ENCODE measurements at regions not wholly inside any gene's neighbourhood (a gene's known extent, or its start where the extent isn't known, plus 50 kb on each side); places are given as distances from the start of the nearest gene placed in this dataset.
"Not testable (repeated sequence)": the region's sequence is repeated elsewhere in the genome, so short reads cannot be mapped to it uniquely, and the experiment has no call there.

DNA sequence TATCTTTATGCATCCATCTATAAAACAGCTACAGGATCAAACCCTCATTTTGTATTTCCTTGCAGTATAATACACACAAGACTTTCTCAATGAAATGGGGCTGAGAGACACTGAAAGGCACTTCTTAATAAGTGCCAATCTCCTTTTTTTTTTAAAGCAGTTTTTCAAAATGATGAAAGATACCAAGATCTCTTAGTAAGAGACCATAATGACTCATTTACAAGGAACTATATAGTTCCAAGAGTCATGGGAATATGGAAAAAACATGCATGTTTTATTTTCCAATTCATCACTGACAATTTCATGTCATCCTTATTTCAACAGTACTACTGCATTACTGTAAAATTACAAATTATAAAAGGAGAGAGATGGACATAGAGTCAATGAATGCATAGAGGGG, 973.7 kb downstream of the GATA3 start:
- ATAC-seq = peak; percentile 41
- DNase-seq = no peak

DNA sequence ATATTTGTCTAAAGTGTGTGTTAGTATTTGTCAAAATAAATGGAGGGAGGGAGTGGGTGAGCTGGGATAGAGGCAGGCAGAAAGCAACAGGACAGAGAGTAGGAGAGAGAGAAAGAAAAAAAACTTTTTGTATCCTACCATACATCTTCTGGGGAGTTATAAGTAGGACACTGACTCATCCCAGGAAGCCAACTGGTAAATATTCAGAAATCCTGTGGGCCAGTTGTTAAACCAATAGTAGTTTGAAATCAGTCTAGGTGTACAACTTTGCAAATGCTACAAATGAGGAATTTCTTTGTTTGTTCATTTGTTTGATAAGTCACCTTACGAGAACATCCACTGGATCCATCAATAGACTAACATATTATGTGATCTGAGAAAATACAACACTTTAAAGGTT, 980.9 kb downstream of the GATA3 start:
- DNase-seq (no peak), ATAC-seq (no peak)

- DNase-seq (no peak), ATAC-seq (no peak)
Observed at GRCh38 chr10:9036711-9037204, 982.3 kb downstream of the GATA3 start.

DNA sequence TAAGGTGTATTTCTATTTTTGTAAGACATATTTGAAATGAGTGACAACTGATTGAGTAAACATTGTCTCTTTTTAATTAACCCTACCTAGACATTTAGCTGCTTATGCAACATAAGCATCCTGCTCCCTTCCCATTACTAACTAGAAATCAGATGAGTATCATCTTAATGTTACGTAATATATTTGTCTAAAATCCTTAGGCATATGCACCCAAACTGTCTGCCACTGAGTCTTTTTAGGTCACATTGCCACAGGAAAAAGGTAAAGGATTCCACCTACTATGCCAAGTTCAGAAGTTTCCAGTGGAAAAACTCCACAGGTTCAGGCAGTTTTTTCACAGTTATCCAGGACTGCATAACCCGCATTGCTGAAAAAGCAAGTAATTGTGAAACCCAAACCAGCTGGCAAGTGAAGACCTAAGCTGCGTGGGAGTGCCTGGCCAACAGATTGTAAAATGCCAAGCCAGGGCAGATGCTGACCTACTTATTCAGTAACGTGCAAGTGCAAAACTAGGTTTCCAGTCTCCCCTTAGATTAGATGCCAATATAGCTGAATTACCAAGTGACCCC, 983.7 kb downstream of the GATA3 start:
- ATAC-seq (no peak), DNase-seq (no peak)

- ATAC-seq (no peak), DNase-seq (no peak)
Observed at GRCh38 chr10:9043466-9043865, 989.0 kb downstream of the GATA3 start.

DNA sequence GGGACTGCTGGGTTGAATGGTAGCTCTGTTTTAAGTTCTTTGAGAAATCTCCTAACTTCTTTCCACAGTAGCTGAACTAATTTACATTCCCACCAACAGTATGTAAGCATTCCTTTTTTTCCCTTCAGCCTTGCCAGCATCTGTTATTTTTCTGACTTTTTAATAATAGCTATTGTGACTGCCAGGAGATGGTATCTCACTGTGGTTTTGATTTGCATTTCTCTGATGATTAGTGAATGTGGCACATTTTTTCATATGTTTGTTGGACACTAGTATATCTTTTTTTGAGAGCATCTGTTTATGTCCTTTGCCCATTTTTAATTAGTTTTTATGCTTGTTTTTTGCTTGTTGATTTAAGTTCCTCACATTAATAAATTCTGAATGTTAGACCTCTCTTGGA, 990.8 kb downstream of the GATA3 start:
- no peak for DNase-seq
- ATAC-seq = no peak

DNA sequence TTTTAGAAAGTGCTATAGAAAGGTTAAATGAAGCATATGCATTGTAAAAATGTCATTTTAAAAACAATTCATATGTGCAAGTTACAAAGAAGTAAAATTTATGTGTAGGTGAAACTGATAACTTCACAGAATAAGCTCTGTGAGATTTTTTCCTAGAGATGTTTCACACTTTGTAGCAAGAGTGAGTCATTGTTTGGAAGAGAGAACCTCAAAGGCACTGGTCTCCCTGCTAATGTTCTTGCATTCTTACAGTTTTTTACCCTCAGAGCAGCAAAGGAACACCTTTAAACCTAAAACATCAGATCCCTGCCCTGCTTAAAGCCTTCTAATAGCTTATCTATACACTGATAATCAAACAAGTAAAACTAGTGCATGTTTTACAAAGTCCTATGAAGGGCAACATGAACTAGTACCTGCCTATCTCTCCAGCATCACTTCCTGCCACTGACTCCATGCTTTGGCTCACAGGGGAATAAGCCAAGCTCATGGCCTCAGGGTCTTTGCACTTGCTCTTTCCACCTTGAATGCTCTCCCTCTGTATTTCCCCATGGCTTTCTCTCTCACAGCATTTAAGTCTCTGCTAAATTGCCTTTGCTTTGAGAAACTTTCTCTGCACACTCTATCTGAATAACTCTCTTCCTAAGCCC, 997.0 kb downstream of the GATA3 start:
- no peak for DNase-seq
- ATAC-seq = peak; percentile 73

GRCh38 chr10:9052767-9053166, 998.3 kb downstream of the GATA3 start:
- ATAC-seq (peak; percentile 23), DNase-seq (no peak)

DNA sequence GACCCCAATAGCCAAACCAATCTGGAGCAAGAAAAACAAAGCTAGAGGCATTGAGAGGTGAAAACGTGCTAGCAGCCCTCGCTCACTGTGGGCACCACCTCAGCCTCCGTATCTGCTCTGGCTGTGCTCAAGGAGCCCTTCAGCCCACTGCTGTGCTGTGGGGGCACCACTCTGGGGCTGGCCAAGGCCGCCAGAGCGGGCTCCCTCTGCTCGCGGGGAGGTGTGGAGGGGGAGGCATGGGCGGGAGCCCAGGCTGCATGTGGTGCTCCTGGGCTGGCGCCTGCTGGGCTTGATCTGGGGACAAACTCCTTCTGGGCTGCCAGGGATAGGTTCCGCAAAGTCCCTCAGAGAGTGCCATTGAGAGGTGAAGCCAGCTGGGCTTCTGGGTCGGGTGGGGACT, 1002.0 kb downstream of the GATA3 start:
- no peak for DNase-seq
- no peak for ATAC-seq

DNA sequence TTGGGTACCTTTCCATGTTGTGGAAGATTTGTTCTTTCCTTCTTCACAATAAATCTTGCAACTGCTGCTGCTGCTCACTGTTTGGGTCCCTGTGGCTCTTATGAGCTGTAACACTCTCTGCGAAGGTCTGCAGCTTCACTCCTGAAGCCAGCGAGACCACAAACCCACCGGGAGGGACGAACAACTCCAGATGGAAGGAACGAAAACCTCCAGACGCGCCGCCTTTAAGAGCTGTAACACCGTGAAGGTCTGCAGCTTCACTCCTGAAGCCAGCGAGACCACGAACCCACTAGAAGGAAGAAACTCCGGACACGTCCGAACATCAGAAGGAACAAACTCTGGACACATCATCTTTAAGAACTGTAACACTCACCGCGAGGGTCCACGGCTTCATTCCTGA, 1002.8 kb downstream of the GATA3 start:
- ATAC-seq, DNase-seq: not testable (repeated sequence)

GRCh38 chr10:9060314-9060713, 1005.8 kb downstream of the GATA3 start:
- DNase-seq (no peak), ATAC-seq (no peak)

DNA sequence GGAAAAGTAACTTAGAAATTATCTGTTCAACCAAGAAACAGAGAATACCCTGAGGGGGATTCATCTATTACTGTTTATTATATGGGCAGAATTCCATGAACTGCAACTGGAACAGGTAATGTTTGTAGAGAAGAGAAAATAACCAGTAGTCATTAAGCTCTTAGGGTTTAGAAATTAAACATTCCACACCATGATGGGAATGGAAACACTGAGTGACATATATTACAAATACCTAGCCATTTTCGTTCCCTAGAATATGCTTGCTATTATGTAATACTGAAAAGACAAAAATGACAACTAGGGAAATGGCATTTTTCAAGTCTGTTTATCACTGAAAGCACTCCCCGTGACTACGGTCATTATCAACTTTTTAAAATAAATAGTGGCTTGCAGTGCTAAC, 1007.4 kb downstream of the GATA3 start:
- no peak for ATAC-seq

DNA sequence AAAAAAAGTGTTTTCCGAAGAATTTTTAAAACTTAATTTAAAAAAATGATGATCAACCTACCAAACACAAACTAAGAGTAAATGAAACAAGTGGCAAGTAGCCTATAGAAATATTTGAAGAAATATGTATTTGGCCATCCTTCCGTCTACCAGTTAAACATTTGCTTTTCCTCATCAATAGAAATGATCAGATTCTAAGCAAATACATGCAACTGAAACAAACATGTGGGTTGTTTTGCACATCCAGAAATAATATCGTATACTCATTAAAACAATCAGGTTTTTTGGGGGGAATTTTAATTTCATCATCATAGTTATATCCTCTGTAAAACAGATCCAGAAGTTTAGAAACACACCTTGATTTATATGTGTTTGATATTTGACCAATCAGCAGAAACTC, 1011.7 kb downstream of the GATA3 start:
- ATAC-seq (no peak), DNase-seq (no peak)

More for the DNA sequence above, 1007.4 kb downstream of the GATA3 start:
- no peak for DNase-seq

- ATAC-seq = no peak
Observed at GRCh38 chr10:9068003-9068402, 1013.5 kb downstream of the GATA3 start.

DNA sequence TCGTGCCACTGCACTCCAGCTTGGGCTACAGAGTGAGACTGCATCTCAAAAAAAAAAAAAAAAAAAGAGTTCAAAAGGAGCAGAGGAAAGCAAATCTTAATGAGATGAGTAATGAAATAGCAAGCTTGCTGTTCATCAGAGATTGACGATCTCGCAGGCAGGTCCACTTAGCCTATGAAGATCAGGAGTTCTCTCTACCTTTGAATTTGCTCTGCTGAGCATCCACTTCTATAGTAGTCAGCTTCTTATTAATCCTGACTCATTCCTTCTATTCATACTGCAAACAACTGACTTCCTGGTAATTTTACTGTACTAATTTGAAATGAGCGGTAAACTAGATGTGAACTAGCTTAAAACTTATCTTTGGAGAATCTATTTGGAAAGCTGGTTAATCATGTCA, 1014.6 kb downstream of the GATA3 start:
- peak; percentile 65 for ATAC-seq
- no peak for DNase-seq

More at GRCh38 chr10:9068003-9068402, 1013.5 kb downstream of the GATA3 start:
- no peak for DNase-seq

- ATAC-seq (no peak), DNase-seq (no peak)
Observed at GRCh38 chr10:9075420-9075819, 1020.9 kb downstream of the GATA3 start.

- ATAC-seq = peak; percentile 59
Observed at GRCh38 chr10:9076066-9076465, 1021.6 kb downstream of the GATA3 start.

DNA sequence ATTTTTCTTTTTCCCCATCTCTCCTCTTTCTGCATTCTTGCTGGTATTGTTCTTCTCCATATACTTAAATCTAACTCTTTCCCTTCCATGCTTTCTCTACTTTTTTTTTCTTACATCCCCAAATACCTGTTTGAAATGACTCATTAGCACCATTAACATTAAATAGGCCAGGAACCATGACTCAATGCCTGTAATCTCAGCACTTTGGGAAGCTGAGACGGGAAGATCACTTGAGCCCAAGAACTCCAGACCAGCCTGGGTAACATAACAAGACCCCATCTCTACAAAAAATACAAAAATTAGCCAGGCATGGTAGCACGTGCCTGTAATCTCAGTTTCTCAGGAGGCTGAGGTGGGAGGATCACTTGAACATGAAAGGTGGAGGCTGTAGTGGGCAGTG, 1026.8 kb downstream of the GATA3 start:
- DNase-seq = no peak
- ATAC-seq = no peak

More at GRCh38 chr10:9076066-9076465, 1021.6 kb downstream of the GATA3 start:
- DNase-seq = no peak

GRCh38 chr10:9081961-9082360, 1027.5 kb downstream of the GATA3 start:
- ATAC-seq (peak; percentile 84), DNase-seq (no peak)

DNA sequence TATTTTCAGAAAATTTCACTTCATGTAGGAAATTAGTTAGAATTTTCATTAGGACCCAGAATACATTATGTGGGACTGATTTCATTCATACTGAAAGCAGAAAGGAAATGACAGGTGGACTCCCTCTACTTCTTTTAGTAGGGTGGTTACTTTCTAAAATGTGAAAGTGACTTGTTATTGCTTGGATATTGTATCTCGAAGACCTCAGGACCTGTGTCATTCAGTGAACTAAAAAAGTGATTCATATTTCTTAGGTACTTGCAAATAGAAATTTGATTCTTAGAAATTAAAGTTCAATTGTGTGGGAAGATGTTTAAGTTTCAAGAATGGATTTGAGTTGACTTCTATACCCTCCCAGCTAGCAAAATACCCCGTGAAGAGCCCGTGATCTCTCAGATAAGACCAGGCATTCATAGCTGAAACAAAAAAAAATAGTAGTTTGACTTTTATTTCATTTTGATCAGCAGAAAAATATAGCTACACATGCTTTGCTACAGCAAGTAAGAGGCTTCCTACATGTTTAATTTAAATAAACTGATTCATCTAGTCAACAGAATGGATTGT, 1037.1 kb downstream of the GATA3 start:
- peak; percentile 94 for ATAC-seq
- DNase-seq = peak; percentile 30

DNA sequence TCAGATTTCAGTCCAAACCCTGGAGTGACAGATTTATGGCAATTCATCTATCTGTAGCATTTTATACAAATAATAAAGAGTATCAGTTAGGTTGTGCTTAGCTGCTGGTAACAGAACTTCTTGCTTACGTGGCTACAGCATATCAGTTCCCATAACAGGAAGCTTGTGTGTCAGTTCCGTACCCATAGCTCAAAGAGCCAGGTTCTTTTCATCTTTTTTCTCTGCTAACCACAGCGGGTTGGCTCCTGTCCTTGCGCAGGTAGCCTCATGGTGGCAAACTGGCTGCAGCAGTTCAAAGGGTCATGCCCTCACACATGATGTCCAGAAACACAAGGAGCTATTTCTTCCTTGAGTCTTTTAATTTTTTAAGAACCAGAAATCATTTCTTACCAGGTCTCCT, 1041.8 kb downstream of the GATA3 start:
- peak; percentile 33 for DNase-seq
- ATAC-seq = peak; percentile 29

DNA sequence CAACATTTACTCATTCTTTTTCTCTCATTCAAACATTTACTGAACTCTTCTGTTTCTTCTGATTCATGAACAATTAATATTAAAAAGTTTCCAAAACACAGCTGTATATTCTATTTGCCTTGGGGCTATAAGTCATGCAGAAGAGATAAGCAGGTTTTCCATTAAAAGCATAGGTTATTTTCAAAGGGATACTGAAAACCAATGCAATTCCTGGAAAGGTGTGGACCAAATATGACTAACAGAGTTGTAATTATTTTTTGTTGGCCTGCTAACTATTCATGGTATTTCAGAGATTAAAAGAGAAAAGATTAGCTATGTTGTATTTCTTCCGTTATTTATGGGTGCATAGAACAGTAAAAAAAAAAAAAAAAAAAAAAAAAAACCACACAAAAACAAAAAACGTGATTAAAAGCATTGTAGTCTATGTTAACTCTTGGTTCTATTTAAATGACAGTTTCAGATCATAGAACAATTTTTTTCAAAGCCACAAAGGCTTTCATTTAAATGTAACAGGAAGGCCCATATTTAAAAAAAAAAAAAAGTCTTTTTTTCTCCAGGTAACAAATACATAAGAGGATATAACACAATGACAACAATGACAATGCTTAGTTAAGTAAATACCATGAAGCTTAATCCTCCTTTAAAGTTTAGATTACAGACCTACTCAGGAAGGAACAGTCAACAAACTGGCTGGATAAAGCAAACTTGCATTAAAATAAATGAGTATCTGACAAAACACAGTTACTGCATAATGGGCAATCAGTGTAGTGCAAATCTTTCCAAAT, 1042.9 kb downstream of the GATA3 start:
- ATAC-seq = no peak
- no peak for DNase-seq

- ATAC-seq (no peak), DNase-seq (no peak)
Observed at GRCh38 chr10:9097991-9098306, 1043.5 kb downstream of the GATA3 start.

All from stimulated activated naive CD8-positive, alpha-beta T cell treated with anti-CD3 and anti-CD28 coated beads, Interleukin-15, Interleukin-2, amounts not matched to agents 100 U/mL and 50 U/mL, for 24 hours (primary cell).